ENCODE measurements at regions not wholly inside any gene's neighbourhood (a gene's known extent, or its start where the extent isn't known, plus 50 kb on each side); places are given as distances from the start of the nearest gene placed in this dataset.

DNA sequence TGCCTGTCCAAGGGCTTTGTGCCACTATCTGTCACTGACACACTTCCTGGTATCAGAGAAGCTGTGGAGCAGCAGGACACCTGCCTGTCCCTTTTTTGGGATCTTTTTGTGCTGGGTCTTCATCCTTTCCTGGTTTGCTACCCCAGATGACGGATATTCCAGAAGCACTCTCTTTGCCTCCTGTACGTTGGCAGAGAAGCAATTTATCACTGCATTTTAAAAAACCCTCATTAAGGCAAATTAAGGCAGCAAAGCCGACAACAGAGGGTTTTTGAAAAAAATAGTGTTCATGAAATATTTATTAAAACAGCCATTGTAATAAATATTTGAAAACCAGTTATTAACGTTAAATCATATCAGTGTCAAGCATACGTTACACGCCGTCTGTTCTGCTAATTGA, 209.6 kb upstream of the NTM start:
- TF ChIP-seq, protein P1, sequence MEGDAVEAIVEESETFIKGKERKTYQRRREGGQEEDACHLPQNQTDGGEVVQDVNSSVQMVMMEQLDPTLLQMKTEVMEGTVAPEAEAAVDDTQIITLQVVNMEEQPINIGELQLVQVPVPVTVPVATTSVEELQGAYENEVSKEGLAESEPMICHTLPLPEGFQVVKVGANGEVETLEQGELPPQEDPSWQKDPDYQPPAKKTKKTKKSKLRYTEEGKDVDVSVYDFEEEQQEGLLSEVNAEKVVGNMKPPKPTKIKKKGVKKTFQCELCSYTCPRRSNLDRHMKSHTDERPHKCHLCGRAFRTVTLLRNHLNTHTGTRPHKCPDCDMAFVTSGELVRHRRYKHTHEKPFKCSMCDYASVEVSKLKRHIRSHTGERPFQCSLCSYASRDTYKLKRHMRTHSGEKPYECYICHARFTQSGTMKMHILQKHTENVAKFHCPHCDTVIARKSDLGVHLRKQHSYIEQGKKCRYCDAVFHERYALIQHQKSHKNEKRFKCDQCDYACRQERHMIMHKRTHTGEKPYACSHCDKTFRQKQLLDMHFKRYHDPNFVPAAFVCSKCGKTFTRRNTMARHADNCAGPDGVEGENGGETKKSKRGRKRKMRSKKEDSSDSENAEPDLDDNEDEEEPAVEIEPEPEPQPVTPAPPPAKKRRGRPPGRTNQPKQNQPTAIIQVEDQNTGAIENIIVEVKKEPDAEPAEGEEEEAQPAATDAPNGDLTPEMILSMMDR (conservative IDR thresholded peaks at IDR 0.05; ENCODE audit: low read length) = no peak
- TF ChIP-seq EZH2phosphoT487 (IDR thresholded peaks at IDR 0.05; ENCODE audit: borderline replicate concordance, low read depth, low read length) = no peak
- no peaks in the 10 kb centered on the region for H3K36me3 ChIP-seq (ENCODE audit: insufficient read depth, low read length)
- H3K4me2 ChIP-seq (ENCODE audit: low read length) = no peak overlapping the region
- no peaks in the 10 kb centered on the region for H3K9me2 ChIP-seq (ENCODE audit: insufficient read depth, low read length)
- no peaks in the 10 kb centered on the region for H3K79me2 ChIP-seq (ENCODE audit: insufficient read depth, low read depth, low read length)
- H3K4me3 ChIP-seq (ENCODE audit: low read depth, low read length, poor library complexity, severe bottlenecking) = no peak overlapping the region
- CTCF ChIA-PET (ENCODE audit: unreplicated experiment) = no interaction called here
- no peak for DNase-seq (ENCODE audit: low spot score)
- H3K27ac ChIP-seq (ENCODE audit: low read depth, low read length, poor library complexity, severe bottlenecking) = no peak overlapping the region
- intact Hi-C loops (cut with micrococcal nuclease; ENCODE audit: unreplicated experiment) = no loop called here
- POLR2A ChIA-PET = no interaction called here
- H3K4me1 ChIP-seq (ENCODE audit: insufficient read depth, low read length, poor library complexity, severe bottlenecking) = no peaks in the 10 kb centered on the region
- no peak overlapping the region for H2AFZ ChIP-seq (ENCODE audit: low read length)
- H4K20me1 ChIP-seq (ENCODE audit: insufficient read depth, low read length) = no peaks in the 10 kb centered on the region
- BruUV-seq (replicated peaks) = no TSS peak
- no peaks in the 10 kb centered on the region for H3K9me3 ChIP-seq (ENCODE audit: low read length)

DNA sequence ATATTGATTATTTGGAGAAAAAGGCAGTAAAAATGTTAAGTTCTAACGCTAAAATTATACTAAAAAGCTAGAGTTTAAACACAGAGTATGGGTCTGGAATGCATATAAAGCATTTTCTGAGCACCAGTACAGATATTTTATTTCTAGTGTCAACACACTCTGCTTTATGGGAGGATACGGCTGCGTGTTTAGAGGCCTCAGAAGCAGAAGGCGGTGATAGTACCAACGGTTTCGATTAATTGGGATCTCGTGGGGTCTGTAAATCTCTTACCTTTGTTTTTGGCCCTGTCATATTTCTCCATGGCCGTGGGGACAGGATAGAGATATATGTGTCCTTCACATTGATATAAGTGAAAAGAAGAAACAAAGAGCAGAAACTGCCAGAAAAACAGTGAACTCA, 206.8 kb upstream of the NTM start:
- POLR2A ChIA-PET = no interaction called here
- H3K79me2 ChIP-seq (ENCODE audit: insufficient read depth, low read depth, low read length) = no peaks in the 10 kb centered on the region
- H2AFZ ChIP-seq (ENCODE audit: low read length) = no peak overlapping the region
- intact Hi-C loops (cut with micrococcal nuclease; ENCODE audit: unreplicated experiment) = no loop called here
- BruUV-seq (replicated peaks) = no TSS peak
- no peaks in the 10 kb centered on the region for H3K9me3 ChIP-seq (ENCODE audit: low read length)
- H4K20me1 ChIP-seq (ENCODE audit: insufficient read depth, low read length) = no peaks in the 10 kb centered on the region
- H3K36me3 ChIP-seq (ENCODE audit: insufficient read depth, low read length) = no peaks in the 10 kb centered on the region
- TF ChIP-seq, protein P1 (conservative IDR thresholded peaks at IDR 0.05; ENCODE audit: low read length) = no peak
- no peak for TF ChIP-seq EZH2phosphoT487 (IDR thresholded peaks at IDR 0.05; ENCODE audit: borderline replicate concordance, low read depth, low read length)
- CTCF ChIA-PET (ENCODE audit: unreplicated experiment) = no interaction called here
- no peak for DNase-seq (ENCODE audit: low spot score)
- H3K4me3 ChIP-seq (ENCODE audit: low read depth, low read length, poor library complexity, severe bottlenecking) = no peak overlapping the region
- no peaks in the 10 kb centered on the region for H3K4me1 ChIP-seq (ENCODE audit: insufficient read depth, low read length, poor library complexity, severe bottlenecking)
- H3K27ac ChIP-seq (ENCODE audit: low read depth, low read length, poor library complexity, severe bottlenecking) = no peak overlapping the region
- H3K9me2 ChIP-seq (ENCODE audit: insufficient read depth, low read length) = no peaks in the 10 kb centered on the region
- H3K4me2 ChIP-seq (ENCODE audit: low read length) = no peak overlapping the region

DNA sequence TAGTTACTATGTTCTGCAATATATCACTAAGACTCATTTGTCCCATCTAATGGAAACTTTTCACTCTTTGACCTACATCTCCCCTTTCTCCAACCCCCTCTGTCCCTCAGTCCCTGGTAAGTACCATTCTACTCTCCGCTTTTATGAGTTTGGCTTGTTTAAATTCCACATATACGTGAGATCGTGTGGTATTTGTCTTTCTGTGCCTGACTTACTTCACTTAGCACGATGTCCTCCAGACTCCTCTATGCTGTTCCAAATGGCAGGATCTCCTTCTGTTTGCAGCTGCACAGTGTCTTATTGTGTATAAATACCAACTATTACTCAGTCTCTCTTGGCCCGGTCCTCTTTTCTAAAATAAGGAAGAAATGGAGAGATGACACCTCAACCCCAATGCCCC, 205.4 kb upstream of the NTM start:
- H2AFZ ChIP-seq (ENCODE audit: low read length) = no peak overlapping the region
- intact Hi-C loops (cut with micrococcal nuclease; ENCODE audit: unreplicated experiment) = no loop called here
- no peak overlapping the region for H3K4me3 ChIP-seq (ENCODE audit: low read depth, low read length, poor library complexity, severe bottlenecking)
- ChIA-PET POLR2A (no interaction called here), CTCF (ENCODE audit: unreplicated experiment) (no interaction called here)
- H3K4me1 ChIP-seq (ENCODE audit: insufficient read depth, low read length, poor library complexity, severe bottlenecking) = no peaks in the 10 kb centered on the region
- H3K4me2 ChIP-seq (ENCODE audit: low read length) = no peak overlapping the region
- BruUV-seq (replicated peaks) = no TSS peak
- H3K9me2 ChIP-seq (ENCODE audit: insufficient read depth, low read length) = no peaks in the 10 kb centered on the region
- H4K20me1 ChIP-seq (ENCODE audit: insufficient read depth, low read length) = no peaks in the 10 kb centered on the region
- no peaks in the 10 kb centered on the region for H3K9me3 ChIP-seq (ENCODE audit: low read length)
- H3K79me2 ChIP-seq (ENCODE audit: insufficient read depth, low read depth, low read length) = no peaks in the 10 kb centered on the region
- no peak overlapping the region for H3K27ac ChIP-seq (ENCODE audit: low read depth, low read length, poor library complexity, severe bottlenecking)
- DNase-seq (ENCODE audit: low spot score) = no peak
- TF ChIP-seq, protein P1 (conservative IDR thresholded peaks at IDR 0.05; ENCODE audit: low read length) = no peak
- no peak for TF ChIP-seq EZH2phosphoT487 (IDR thresholded peaks at IDR 0.05; ENCODE audit: borderline replicate concordance, low read depth, low read length)
- H3K36me3 ChIP-seq (ENCODE audit: insufficient read depth, low read length) = no peaks in the 10 kb centered on the region
